Pancreas (tissue), 10 donors: ENCODE measurements at regions not wholly inside any gene's neighbourhood (a gene's known extent, or its start where the extent isn't known, plus 50 kb on each side); places are given as distances from the start of the nearest gene placed in this dataset.

Experiments used
- ATAC-seq, 4 donors: fragments of 200-7000 bp; cut with Tn5 transposase; one replicate each; pipeline versions ENCODE4 v1.8.0 to v1.9.1; 2020; ENCODE audit warnings: mild to moderate bottlenecking in 4 of 4, moderate library complexity in 4 of 4
- DNase-seq, 6 donors: peaks; one replicate each; pipeline ENCODE4 v3.0.0-alpha.2; 2020
- FAIRE-seq: peaks from 2 replicates; lab custom pipeline; 2012; peaks lifted over from hg19 to GRCh38; lab: Jason Lieb, UNC
- H3K27ac ChIP-seq, 4 donors: fragments of 200-600 bp; sonication (generic); 1 replicate in 3 of 4; 2 replicates in 1 of 4; pipeline versions ENCODE4 v1.5.0 to v1.8.0; 2020
- H3K27me3 ChIP-seq, 4 donors: fragments of 200-600 bp; one replicate each; pipeline ENCODE4 v1.8.0; 2021
- H3K36me3 ChIP-seq, 3 donors: fragments of 200-600 bp; sonication (generic) in 1 of 3; one replicate each; pipeline versions ENCODE4 v1.5.0 to v1.8.0; 2020 to 2021
- H3K4me1 ChIP-seq, 3 donors: fragments of 200-600 bp; one replicate each; pipeline ENCODE4 v1.8.0; 2021
- H3K4me3 ChIP-seq, 4 donors: fragments of 200-600 bp; sonication (generic) in 2 of 4; one replicate each; pipeline versions ENCODE4 v1.5.0 to v1.8.0; 2020 to 2021
- H3K9me3 ChIP-seq, 4 donors: fragments of 200-600 bp; one replicate each; pipeline ENCODE4 v1.8.0; 2021
- WGBS, 2 donors: extraction: QIAGEN DNeasy Blood & Tissue Kit; methylation state at CpG; one replicate each; pipeline ENCODE4 v1.1.7; 2013; 5-methylcytosine and 5-hydroxymethylcytosine counted together
- intact Hi-C, 3 donors: fragments of 100-400 bp; cut with DNase I; formaldehyde crosslinking; loops; one replicate each; pipeline versions ENCODE4 v1.11.1 to v1.14.2; 2022
- TF ChIP-seq, protein P1 (sequence below), 4 donors: fragments of 200-600 bp; sonication (generic) in 3 of 4; IDR thresholded peaks; one replicate each; pipeline versions ENCODE4 v1.5.0 to v1.8.0; 2021; ENCODE audit warnings: antibody characterized with exemption in 4 of 4
- donor health status: healthy with polysubstance abuse.
- donor health status: DM: no; HTN: no; CAD: no; lungs with moderate emphysema.
- donor health status: DM: no; HTN: no; CAD: no.
- donor health status: control.
- donor health status: control.
- donor health status: Bipolar disorder and iron deficiency.
- donor health status: DM: yes; HTN: yes; CAD: no.
- donor health status: DM: no; HTN: no; CAD: no.
- donor health status: DM: no; HTN: no; CAD: no.
- donor health status: DM: yes; HTN: yes; CAD: no.

DNA sequence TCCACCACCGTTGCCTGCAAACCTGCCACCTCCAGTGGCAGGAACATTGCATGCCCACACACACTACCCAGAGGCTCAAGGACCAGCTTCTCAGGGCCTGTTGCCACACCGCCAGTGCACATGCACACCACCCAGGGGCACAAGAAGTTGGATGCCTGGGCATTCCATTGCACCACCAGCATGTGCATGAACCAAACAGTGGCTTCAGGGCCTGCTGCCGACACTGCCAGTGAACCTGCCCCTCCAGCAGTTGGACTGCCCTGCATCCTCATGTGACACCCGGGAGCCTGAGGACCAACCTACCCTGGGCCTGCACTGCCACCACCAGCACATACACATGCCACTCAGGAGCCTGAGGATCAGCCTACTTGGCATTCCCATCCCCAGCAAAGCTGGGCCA, 303.7 kb downstream of the KCNJ2 start:
- Histone ChIP-seq H3K27ac (no peak overlapping the region), H3K4me3 (no peak overlapping the region), H3K27me3 (peaks cover 0 to 7% (median 0%) of the 10 kb centered on the region in 4 donors), H3K9me3 (no peaks in the 10 kb centered on the region), H3K4me1 (no peaks in the 10 kb centered on the region), H3K36me3 (no peaks in the 10 kb centered on the region)
- intact Hi-C loops, result no loop called here
- 91 to 99% methylated on average over 4 of the region's 4 CpGs for WGBS, 2 donors
- TF ChIP-seq, protein P1, sequence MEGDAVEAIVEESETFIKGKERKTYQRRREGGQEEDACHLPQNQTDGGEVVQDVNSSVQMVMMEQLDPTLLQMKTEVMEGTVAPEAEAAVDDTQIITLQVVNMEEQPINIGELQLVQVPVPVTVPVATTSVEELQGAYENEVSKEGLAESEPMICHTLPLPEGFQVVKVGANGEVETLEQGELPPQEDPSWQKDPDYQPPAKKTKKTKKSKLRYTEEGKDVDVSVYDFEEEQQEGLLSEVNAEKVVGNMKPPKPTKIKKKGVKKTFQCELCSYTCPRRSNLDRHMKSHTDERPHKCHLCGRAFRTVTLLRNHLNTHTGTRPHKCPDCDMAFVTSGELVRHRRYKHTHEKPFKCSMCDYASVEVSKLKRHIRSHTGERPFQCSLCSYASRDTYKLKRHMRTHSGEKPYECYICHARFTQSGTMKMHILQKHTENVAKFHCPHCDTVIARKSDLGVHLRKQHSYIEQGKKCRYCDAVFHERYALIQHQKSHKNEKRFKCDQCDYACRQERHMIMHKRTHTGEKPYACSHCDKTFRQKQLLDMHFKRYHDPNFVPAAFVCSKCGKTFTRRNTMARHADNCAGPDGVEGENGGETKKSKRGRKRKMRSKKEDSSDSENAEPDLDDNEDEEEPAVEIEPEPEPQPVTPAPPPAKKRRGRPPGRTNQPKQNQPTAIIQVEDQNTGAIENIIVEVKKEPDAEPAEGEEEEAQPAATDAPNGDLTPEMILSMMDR (IDR thresholded peaks at IDR 0.05), result no peak
- no peak for ATAC-seq
- FAIRE-seq, result no peak
- peak in 2 of 6 donors; percentile 8 to 27 for DNase-seq

DNA sequence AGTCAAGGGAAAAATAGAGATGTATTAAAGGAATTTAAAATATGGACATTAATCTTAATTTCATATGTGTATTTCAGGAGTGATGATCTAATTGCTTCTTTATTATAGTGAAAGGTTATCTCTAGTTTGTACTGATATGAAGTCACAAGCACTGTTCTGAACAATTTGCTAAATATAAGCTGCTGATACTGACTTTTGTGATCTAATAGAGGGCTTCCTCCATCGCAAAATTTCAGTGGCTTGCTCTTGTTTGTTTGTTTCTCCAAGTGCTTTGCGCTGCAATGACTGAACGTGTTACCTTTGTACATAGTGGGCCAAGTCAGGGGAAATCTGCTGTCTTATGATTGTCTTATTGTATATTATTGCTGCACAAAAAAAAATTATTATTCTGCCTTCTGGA, 307.0 kb downstream of the KCNJ2 start:
- Histone ChIP-seq H3K4me3 (no peak overlapping the region), H3K4me1 (no peaks in the 10 kb centered on the region), H3K9me3 (no peaks in the 10 kb centered on the region), H3K27me3 (no peaks in the 10 kb centered on the region), H3K27ac (no peak overlapping the region), H3K36me3 (no peaks in the 10 kb centered on the region)
- DNase-seq, result no peak
- no peak for FAIRE-seq
- ATAC-seq, result no peak
- WGBS, 2 donors, result 73 to 75% methylated on average over 3 of the region's 3 CpGs
- intact Hi-C loops, result no loop called here
- TF ChIP-seq, protein P1 (IDR thresholded peaks at IDR 0.05), result no peak

- 65 to 78% methylated on average over 5 of the region's 5 CpGs for WGBS, 2 donors
- Histone ChIP-seq H3K4me1 (no peaks in the 10 kb centered on the region), H3K27me3 (no peaks in the 10 kb centered on the region), H3K4me3 (no peak overlapping the region), H3K9me3 (no peaks in the 10 kb centered on the region), H3K36me3 (no peaks in the 10 kb centered on the region), H3K27ac (no peak overlapping the region)
- no peak for ATAC-seq
- no peak for FAIRE-seq
- no peak for DNase-seq
- TF ChIP-seq, protein P1 (IDR thresholded peaks at IDR 0.05), result no peak
- intact Hi-C loops, result no loop called here
Measured at GRCh38 chr17:70478902-70479301, 309.6 kb downstream of the KCNJ2 start.

- intact Hi-C loops, result no loop called here
- Histone ChIP-seq H3K36me3 (no peaks in the 10 kb centered on the region), H3K27me3 (no peaks in the 10 kb centered on the region), H3K27ac (no peak overlapping the region), H3K9me3 (no peaks in the 10 kb centered on the region), H3K4me1 (no peaks in the 10 kb centered on the region), H3K4me3 (no peak overlapping the region)
- ATAC-seq (no peak), DNase-seq (no peak), FAIRE-seq (no peak)
- TF ChIP-seq, protein P1 (IDR thresholded peaks at IDR 0.05), result no peak
Measured at GRCh38 chr17:70479779-70480178, 310.4 kb downstream of the KCNJ2 start.

DNA sequence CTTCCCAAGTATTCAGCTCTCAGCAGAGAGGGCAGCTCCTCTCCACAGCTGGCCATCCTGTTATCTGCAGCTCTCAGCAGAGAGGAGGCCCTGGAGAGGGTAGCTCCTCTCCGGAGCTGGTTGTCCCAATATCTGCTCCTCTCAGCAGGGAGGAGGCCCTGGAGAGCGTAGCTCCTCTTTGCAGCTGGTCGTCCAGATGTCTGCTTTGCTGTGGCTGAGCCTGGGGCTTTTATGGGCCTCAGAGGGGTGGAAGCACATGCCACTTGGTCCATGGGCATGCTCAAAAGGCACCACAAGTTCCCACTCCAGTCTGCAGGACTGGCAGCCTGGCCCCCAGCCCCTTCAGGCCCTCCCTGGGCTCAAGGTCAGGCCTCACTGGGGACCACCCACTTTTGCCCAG, 314.3 kb downstream of the KCNJ2 start:
- FAIRE-seq (no peak), DNase-seq (no peak), ATAC-seq (no peak)
- TF ChIP-seq, protein P1 (IDR thresholded peaks at IDR 0.05), result no peak
- H3K9me3 ChIP-seq, result no peaks in the 10 kb centered on the region
- H3K4me1 ChIP-seq, result no peaks in the 10 kb centered on the region
- no peaks in the 10 kb centered on the region for H3K36me3 ChIP-seq
- intact Hi-C loops, result no loop called here
- no peaks in the 10 kb centered on the region for H3K27me3 ChIP-seq
- WGBS, 2 donors, result 77 to 83% methylated on average over 3 of the region's 3 CpGs
- H3K4me3 ChIP-seq, result no peak overlapping the region
- H3K27ac ChIP-seq, result no peak overlapping the region
